Transverse colon (tissue), 4 donors: ENCODE measurements at regions not wholly inside any gene's neighbourhood (a gene's known extent, or its start where the extent isn't known, plus 50 kb on each side); places are given as distances from the start of the nearest gene placed in this dataset.
"Not testable (repeated sequence)": the region's sequence is repeated elsewhere in the genome, so short reads cannot be mapped to it uniquely, and the experiment has no call there.

Experiments used
- DNase-seq: peaks from one replicate; pipeline ENCODE4 v3.0.0-alpha.2; 2019
- H3K27ac ChIP-seq, 4 donors: fragments of 200-600 bp; sonication (generic); 2 replicates each; pipeline ENCODE4 v1.5.1; 2016 to 2018; ENCODE audit warnings: inconsistent platforms in 4 of 4
- H3K27me3 ChIP-seq: fragments of 200-600 bp; sonication (generic); 2 replicates; pipeline ENCODE4 v1.5.1; 2017; ENCODE audit warnings: inconsistent platforms
- H3K36me3 ChIP-seq, 4 donors: fragments of 200-600 bp; sonication (generic); 2 replicates each; pipeline ENCODE4 v1.5.1; 2017 to 2019; ENCODE audit warnings: inconsistent platforms in 4 of 4
- H3K4me1 ChIP-seq, 4 donors: fragments of 200-600 bp; sonication (generic); 2 replicates each; pipeline ENCODE4 v1.5.1; 2017 to 2020; ENCODE audit warnings: inconsistent platforms in 4 of 4
- H3K4me3 ChIP-seq, 4 donors: fragments of 200-600 bp; sonication (generic); 1 replicate in 1 of 4; 2 replicates in 3 of 4; pipeline versions ENCODE4 v1.5.1 to v1.6.1; 2017 to 2019; ENCODE audit warnings: inconsistent platforms in 4 of 4
- H3K9me3 ChIP-seq, 2 donors: fragments of 200-600 bp; sonication (generic); 2 replicates each; pipeline ENCODE4 v1.5.1; 2017 to 2019; ENCODE audit warnings: inconsistent platforms in 2 of 2
- CTCF ChIP-seq, 5 experiments: fragments of 200-600 bp in 3 of 5; fragments of 450-650 bp in 2 of 5; sonication (generic) in 3 of 5; IDR thresholded peaks; 1 replicate in 2 of 5; 2 replicates in 3 of 5; pipeline ENCODE4 v1.5.1; 2016 to 2017; ENCODE audit warnings: antibody characterized with exemption in 5 of 5, inconsistent platforms in 3 of 5, mild to moderate bottlenecking in 2 of 5, moderate library complexity in 1 of 5
- EP300 ChIP-seq: sonication (generic); formaldehyde crosslinking; IDR thresholded peaks from one replicate; pipeline ENCODE4 v1.6.1; 2017; ENCODE audit warnings: antibody characterized with exemption, low read depth
- POLR2A ChIP-seq: fragments of 450-650 bp; IDR thresholded peaks from one replicate; pipeline ENCODE4 v1.6.1; 2016; ENCODE audit warnings: antibody characterized with exemption, mild to moderate bottlenecking, moderate library complexity
- POLR2AphosphoS5 ChIP-seq, 3 donors: sonication (generic); formaldehyde crosslinking; IDR thresholded peaks; one replicate each; pipeline ENCODE4 v1.6.1; 2016; ENCODE audit warnings: antibody characterized with exemption in 3 of 3
- WGBS, 2 donors: methylation state at CpG; one replicate each; pipeline ENCODE4 v1.1.5; 2018; ENCODE audit warnings: low coverage in 1 of 2; 5-methylcytosine and 5-hydroxymethylcytosine counted together
- in situ Hi-C, 4 donors: fragments of 200-750 bp; cut with MboI; loops; one replicate each; pipeline versions ENCODE4 v1.15.0 to v1.15.1; 2017; ENCODE audit warnings: low sequenced_read_pairs in 3 of 4, low pct_ligation_motif_present in 1 of 4, low pct_unique_long_range_greater_than_20kb in 1 of 4
- intact Hi-C: fragments of 100-400 bp; cut with DNase I; formaldehyde crosslinking; loops from one replicate; pipeline ENCODE4 v1.15.1; 2023; ENCODE audit warnings: low total_unique reads

- WGBS, 2 donors: 42 to 59% methylated on average over 1 to 20 of the region's 20 CpGs
- Histone ChIP-seq H3K27me3 (peaks cover 12% of the 10 kb centered on the region), H3K36me3 (no peaks in the 10 kb centered on the region), H3K4me1 (no peaks in the 10 kb centered on the region), H3K9me3 (no peaks in the 10 kb centered on the region), H3K27ac (peak overlapping the region in 1 of 4 donors; percentile 24), H3K4me3 (no peak overlapping the region)
- intact Hi-C loops: no loop called here
- in situ Hi-C loops: no loop called here
- TF ChIP-seq EP300 (no peak), CTCF (IDR thresholded peaks at IDR 0.05) (no peak), POLR2A (no peak), POLR2AphosphoS5 (IDR thresholded peaks at IDR 0.05) (no peak)
- no peak for DNase-seq
Observed at GRCh38 chr16:86351041-86351784, 159.1 kb upstream of the FOXF1 start.

- H3K4me3 ChIP-seq, H3K9me3 ChIP-seq, H3K4me1 ChIP-seq, H3K27ac ChIP-seq, intact Hi-C loops, in situ Hi-C loops, H3K36me3 ChIP-seq, DNase-seq: not testable (repeated sequence)
- WGBS, 2 donors: 65 to 66% methylated on average over 9 to 10 of the region's 10 CpGs
- peaks cover 12% of the 10 kb centered on the region for H3K27me3 ChIP-seq
Observed at GRCh38 chr16:86351785-86352139, 158.6 kb upstream of the FOXF1 start.

- Histone ChIP-seq H3K27me3 (peaks cover 9% of the 10 kb centered on the region), H3K36me3 (no peaks in the 10 kb centered on the region), H3K4me3 (no peak overlapping the region), H3K27ac (no peak overlapping the region), H3K4me1 (no peaks in the 10 kb centered on the region), H3K9me3 (no peaks in the 10 kb centered on the region)
- in situ Hi-C loops: no loop called here
- no peak for TF ChIP-seq POLR2AphosphoS5 (IDR thresholded peaks at IDR 0.05)
- TF ChIP-seq CTCF (IDR thresholded peaks at IDR 0.05): no peak
- no peak for TF ChIP-seq POLR2A
- TF ChIP-seq EP300: no peak
- WGBS, 2 donors: 76 to 80% methylated on average over 6 to 11 of the region's 11 CpGs
- intact Hi-C loops: no loop called here
- DNase-seq: no peak
Observed at GRCh38 chr16:86353148-86353547, 157.2 kb upstream of the FOXF1 start.

- peaks cover 8% of the 10 kb centered on the region for H3K27me3 ChIP-seq
- 83% methylated on average over 9 of the region's 9 CpGs; no CpG with 5 or more reads in 1 of the 2 donors for WGBS, 2 donors
- H3K36me3 ChIP-seq: no peaks in the 10 kb centered on the region
- H3K4me3 ChIP-seq: no peak overlapping the region
- H3K4me1 ChIP-seq: no peaks in the 10 kb centered on the region
- intact Hi-C loops (no loop called here), in situ Hi-C loops (no loop called here)
- no peak for DNase-seq
- TF ChIP-seq CTCF (IDR thresholded peaks at IDR 0.05): no peak
- no peaks in the 10 kb centered on the region for H3K9me3 ChIP-seq
- peak overlapping the region in 1 of 4 donors; percentile 28 for H3K27ac ChIP-seq
Observed at GRCh38 chr16:86353948-86354347, 156.4 kb upstream of the FOXF1 start.
